GM18909 (cell line): ENCODE measurements at regions not wholly inside any gene's neighbourhood (a gene's known extent, or its start where the extent isn't known, plus 50 kb on each side); places are given as distances from the start of the nearest gene placed in this dataset.

ENCODE experiments used
- ATAC-seq: cut with Tn5 transposase; IDR thresholded peaks from one replicate; pipeline ENCODE4 v1.9.1; 2021; ENCODE audit warnings: mild to moderate bottlenecking; ENCODE audit not compliant: unreplicated experiment, poor library complexity

GRCh38 chr20:59376109-59376841, 75.9 kb downstream of the EDN3 start:
- no peak for ATAC-seq

GRCh38 chr20:59376998-59377397, 76.6 kb downstream of the EDN3 start:
- ATAC-seq: no peak

- ATAC-seq: no peak
These were observed 77.4 kb downstream of the EDN3 start for GRCh38 chr20:59377842-59378241.

GRCh38 chr20:59378396-59378795, 78.0 kb downstream of the EDN3 start:
- no peak for ATAC-seq

- no peak for ATAC-seq
These were observed 78.6 kb downstream of the EDN3 start for GRCh38 chr20:59378966-59379365.

- ATAC-seq: no peak
These were observed 81.3 kb downstream of the EDN3 start for GRCh38 chr20:59381689-59382088.

GRCh38 chr20:59382157-59382725, 81.8 kb downstream of the EDN3 start:
- ATAC-seq: no peak

GRCh38 chr20:59382907-59383306, 82.5 kb downstream of the EDN3 start:
- no peak for ATAC-seq

- ATAC-seq: no peak
These were observed 84.6 kb downstream of the EDN3 start for GRCh38 chr20:59385038-59385437.

- ATAC-seq: no peak
These were observed 85.1 kb downstream of the EDN3 start for GRCh38 chr20:59385480-59385879.

- ATAC-seq: no peak
These were observed 86.4 kb downstream of the EDN3 start for GRCh38 chr20:59386809-59387208.

- no peak for ATAC-seq
These were observed 87.5 kb downstream of the EDN3 start for GRCh38 chr20:59387891-59388290.

- no peak for ATAC-seq
These were observed 88.0 kb downstream of the EDN3 start for GRCh38 chr20:59388402-59388801.

GRCh38 chr20:59390437-59390836, 90.0 kb downstream of the EDN3 start:
- ATAC-seq: no peak

GRCh38 chr20:59391975-59392374, 91.6 kb downstream of the EDN3 start:
- no peak for ATAC-seq

GRCh38 chr20:59392736-59393135, 92.3 kb downstream of the EDN3 start:
- ATAC-seq: no peak

- ATAC-seq: no peak
These were observed 92.7 kb downstream of the EDN3 start for GRCh38 chr20:59393142-59393541.

GRCh38 chr20:59395729-59396128, 95.3 kb downstream of the EDN3 start:
- ATAC-seq: no peak

GRCh38 chr20:59398537-59399205, 98.3 kb downstream of the EDN3 start:
- no peak for ATAC-seq

- ATAC-seq: no peak
These were observed 99.2 kb downstream of the EDN3 start for GRCh38 chr20:59399426-59400099.

- ATAC-seq: no peak
These were observed 100.3 kb downstream of the EDN3 start for GRCh38 chr20:59400708-59401107.
